Superior temporal gyrus (tissue), 1 donor: ENCODE measurements at regions not wholly inside any gene's neighbourhood (a gene's known extent, or its start where the extent isn't known, plus 50 kb on each side); places are given as distances from the start of the nearest gene placed in this dataset.

Experiments used
- DNase-seq: peaks from one replicate; pipeline ENCODE4 v3.0.0-alpha.2; 2016; ENCODE audit errors: extremely low spot score

GRCh38 chr19:29292562-29292961, 79.6 kb upstream of the UQCRFS1 start:
- no peak for DNase-seq

DNA sequence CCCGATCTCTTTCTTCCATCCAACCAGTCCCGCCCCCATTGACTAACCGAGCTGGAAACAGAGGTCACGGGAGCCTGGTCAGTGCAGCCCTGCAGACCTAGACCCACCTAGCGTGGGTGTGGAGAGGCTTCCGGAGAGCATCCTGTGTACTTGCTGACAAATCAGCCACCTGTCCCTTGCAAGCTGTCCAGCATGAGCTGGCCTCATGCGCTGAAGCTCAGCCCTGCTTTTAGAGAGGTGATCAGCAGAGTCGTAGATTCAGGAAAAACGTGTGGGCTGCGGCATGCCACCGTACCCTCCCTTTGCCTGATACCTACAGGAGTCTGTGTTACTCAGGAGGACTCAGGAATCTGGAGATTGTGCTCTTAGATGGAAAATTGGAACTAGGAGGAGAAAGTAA, 80.3 kb upstream of the UQCRFS1 start:
- DNase-seq = no peak

DNA sequence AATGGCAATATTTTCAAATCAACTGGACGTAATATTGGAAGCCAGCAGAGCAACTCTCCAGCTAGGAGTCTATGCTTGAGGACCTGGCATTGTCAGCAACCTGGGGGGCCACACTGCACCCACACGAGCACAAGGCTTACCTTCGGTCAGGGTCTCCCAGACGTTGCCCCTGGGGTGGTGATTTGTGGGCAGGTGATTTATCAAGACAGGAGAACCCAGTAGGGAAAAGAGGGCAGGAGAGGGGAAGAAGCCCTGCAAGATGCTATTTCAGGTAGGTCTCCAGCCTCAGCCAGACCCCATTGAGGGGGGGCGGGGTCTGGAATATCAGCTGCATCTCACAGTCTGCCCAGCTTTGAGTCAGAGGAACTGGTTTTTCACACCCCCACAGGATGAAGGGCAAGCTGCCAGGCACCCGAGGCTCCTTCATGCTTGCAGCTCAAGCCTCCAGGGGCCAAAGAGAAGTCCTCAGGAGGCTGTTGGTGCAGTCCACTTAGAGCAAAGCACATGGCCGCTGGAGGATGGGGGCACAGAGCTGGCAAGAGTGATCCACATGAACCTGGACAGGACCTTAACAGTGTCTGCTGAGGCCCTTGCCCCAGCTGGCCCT, 80.9 kb upstream of the UQCRFS1 start:
- no peak for DNase-seq

- DNase-seq = no peak
Measured at GRCh38 chr19:29294343-29294811, 81.4 kb upstream of the UQCRFS1 start.

- no peak for DNase-seq
Measured at GRCh38 chr19:29295285-29295684, 82.3 kb upstream of the UQCRFS1 start.

DNA sequence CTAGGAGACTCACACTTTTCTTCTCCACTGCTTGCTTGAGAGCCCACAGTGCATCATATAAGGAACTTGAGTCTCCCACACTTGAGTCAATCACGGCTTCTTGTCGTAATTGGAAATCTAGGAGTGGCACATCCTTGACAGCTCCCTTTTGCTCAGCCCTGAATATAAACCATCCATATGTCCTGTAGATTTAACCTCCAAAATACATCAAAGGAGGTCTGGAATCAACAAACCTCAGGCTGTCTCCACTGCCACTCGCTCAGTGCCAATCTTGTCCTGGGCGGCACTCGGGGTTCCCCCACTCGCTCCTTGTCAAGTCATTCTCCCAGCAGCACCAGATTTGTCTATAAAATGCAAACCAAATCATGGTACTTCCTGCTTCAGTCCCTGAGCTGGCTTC, 84.4 kb upstream of the UQCRFS1 start:
- no peak for DNase-seq

GRCh38 chr19:29299416-29300380, 86.7 kb upstream of the UQCRFS1 start:
- no peak for DNase-seq

GRCh38 chr19:29302002-29302928, 89.3 kb upstream of the UQCRFS1 start:
- no peak for DNase-seq

- DNase-seq = no peak
Measured at GRCh38 chr19:29303069-29303718, 90.2 kb upstream of the UQCRFS1 start.

- no peak for DNase-seq
Measured at GRCh38 chr19:29303719-29304090, 90.8 kb upstream of the UQCRFS1 start.

- no peak for DNase-seq
Measured at GRCh38 chr19:29305268-29305667, 92.3 kb upstream of the UQCRFS1 start.

- no peak for DNase-seq
Measured at GRCh38 chr19:29308977-29309590, 96.1 kb upstream of the UQCRFS1 start.

- DNase-seq = no peak
Measured at GRCh38 chr19:29309637-29310036, 96.7 kb upstream of the UQCRFS1 start.

GRCh38 chr19:29311191-29311790, 98.3 kb upstream of the UQCRFS1 start:
- peak; percentile 11 for DNase-seq

- no peak for DNase-seq
Measured at GRCh38 chr19:29315556-29316190, 102.7 kb upstream of the UQCRFS1 start.

- no peak for DNase-seq
Measured at GRCh38 chr19:29318581-29318980, 105.6 kb upstream of the UQCRFS1 start.

- peak; percentile 43 for DNase-seq
Measured at GRCh38 chr19:29320086-29320485, 107.1 kb upstream of the UQCRFS1 start.

DNA sequence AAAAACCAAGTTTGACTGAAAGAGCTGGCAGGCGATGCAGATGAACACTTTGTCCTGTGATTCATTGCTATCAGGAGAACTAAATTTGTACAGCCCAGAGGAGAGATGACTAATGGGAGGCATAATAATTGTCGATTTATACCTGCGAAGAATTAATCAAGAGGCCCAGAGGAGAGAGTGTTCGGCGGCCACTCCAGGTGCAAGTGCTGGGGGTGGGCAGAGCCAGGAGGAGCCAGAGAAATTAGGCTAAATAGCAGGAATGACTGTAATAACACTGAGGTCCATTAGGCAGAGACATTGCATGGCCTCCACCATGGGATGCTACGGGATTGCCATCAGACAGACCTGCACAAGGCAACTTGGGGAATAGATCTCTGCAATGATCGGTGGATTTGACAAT, 107.7 kb upstream of the UQCRFS1 start:
- DNase-seq = peak; percentile 12

DNA sequence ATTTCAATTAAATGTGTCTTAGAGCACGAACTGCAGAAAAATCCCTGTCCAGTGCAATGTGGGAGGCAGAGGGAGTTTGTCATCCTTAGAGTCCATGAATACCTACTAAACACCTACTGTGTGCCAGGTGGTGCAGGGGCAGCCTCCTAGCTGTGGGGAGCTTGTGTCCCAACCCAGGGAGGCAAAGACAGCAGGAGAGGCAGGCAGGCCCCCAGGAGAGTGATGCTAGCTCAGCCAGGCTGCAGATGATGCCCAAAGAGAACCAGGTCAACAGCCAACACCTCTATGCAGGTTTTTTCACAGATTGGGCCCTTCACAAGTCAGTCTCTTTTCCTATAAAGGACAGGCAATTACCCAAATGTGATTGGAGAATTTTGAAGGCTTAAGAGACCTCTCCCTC, 108.2 kb upstream of the UQCRFS1 start:
- DNase-seq = no peak

GRCh38 chr19:29323021-29323430, 110.1 kb upstream of the UQCRFS1 start:
- DNase-seq = no peak
